SK-N-SH (cell line): ENCODE measurements at regions not wholly inside any gene's neighbourhood (a gene's known extent, or its start where the extent isn't known, plus 50 kb on each side); places are given as distances from the start of the nearest gene placed in this dataset.

Experiments
- SMC3 ChIP-seq: IDR thresholded peaks from 2 replicates; pipeline ENCODE4 v1.6.1; 2012; ENCODE audit warnings: low read depth, low read length, improper control_type of control experiment
- TF ChIP-seq, protein P1 (sequence below): fragments of 200-600 bp; sonication (generic); IDR thresholded peaks from 2 replicates; pipeline ENCODE4 v1.6.1; 2017; ENCODE audit warnings: antibody characterized with exemption, mild to moderate bottlenecking, moderate library complexity

- TF ChIP-seq, protein P1, sequence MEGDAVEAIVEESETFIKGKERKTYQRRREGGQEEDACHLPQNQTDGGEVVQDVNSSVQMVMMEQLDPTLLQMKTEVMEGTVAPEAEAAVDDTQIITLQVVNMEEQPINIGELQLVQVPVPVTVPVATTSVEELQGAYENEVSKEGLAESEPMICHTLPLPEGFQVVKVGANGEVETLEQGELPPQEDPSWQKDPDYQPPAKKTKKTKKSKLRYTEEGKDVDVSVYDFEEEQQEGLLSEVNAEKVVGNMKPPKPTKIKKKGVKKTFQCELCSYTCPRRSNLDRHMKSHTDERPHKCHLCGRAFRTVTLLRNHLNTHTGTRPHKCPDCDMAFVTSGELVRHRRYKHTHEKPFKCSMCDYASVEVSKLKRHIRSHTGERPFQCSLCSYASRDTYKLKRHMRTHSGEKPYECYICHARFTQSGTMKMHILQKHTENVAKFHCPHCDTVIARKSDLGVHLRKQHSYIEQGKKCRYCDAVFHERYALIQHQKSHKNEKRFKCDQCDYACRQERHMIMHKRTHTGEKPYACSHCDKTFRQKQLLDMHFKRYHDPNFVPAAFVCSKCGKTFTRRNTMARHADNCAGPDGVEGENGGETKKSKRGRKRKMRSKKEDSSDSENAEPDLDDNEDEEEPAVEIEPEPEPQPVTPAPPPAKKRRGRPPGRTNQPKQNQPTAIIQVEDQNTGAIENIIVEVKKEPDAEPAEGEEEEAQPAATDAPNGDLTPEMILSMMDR = no peak
- no peak for TF ChIP-seq SMC3
Measured at GRCh38 chr10:42959833-42960232, 117.0 kb upstream of the RET start.
